ENCODE measurements at regions not wholly inside any gene's neighbourhood (a gene's known extent, or its start where the extent isn't known, plus 50 kb on each side); places are given as distances from the start of the nearest gene placed in this dataset.

- Histone ChIP-seq H3K4me1 (ENCODE audit: control insufficient read depth in 1 of 2, insufficient read depth in 2 of 2, low read length in 2 of 2) (no peaks in the 10 kb centered on the region), H3K4me3 (replicated peaks in 1 of 3; ENCODE audit: low read depth in 2 of 3, low read length in 3 of 3) (no peak overlapping the region), H3K9ac (ENCODE audit: insufficient read depth, low read length, poor library complexity, severe bottlenecking) (no peak overlapping the region), H3K27me3 (ENCODE audit: control insufficient read depth in 2 of 2, insufficient read depth in 2 of 2, low read length in 2 of 2) (no peaks in the 10 kb centered on the region), H3K9me3 (replicated peaks in 1 of 2; ENCODE audit: control insufficient read depth in 1 of 2, insufficient read depth in 1 of 2, low read length in 2 of 2) (no peaks in the 10 kb centered on the region), H3K36me3 (replicated peaks in 1 of 2; ENCODE audit: control insufficient read depth in 1 of 2, insufficient read depth in 2 of 2, low read length in 2 of 2) (no peaks in the 10 kb centered on the region), H2AFZ (ENCODE audit: insufficient read depth, low read depth, low read length, poor library complexity, severe bottlenecking) (no peak overlapping the region), H3K4me2 (replicated peaks; ENCODE audit: extremely low read depth, low read length, poor library complexity, severe bottlenecking) (no peak overlapping the region), H3K79me2 (ENCODE audit: insufficient read depth, low read length) (no peaks in the 10 kb centered on the region), H3K27ac (ENCODE audit: low read depth in 1 of 2, low read length in 2 of 2) (no peak overlapping the region), H4K20me1 (ENCODE audit: insufficient read depth, low read length) (no peaks in the 10 kb centered on the region)
- DNase-seq = no peak
- peaks cover 0 to 3% (median 3%) of the 10 kb centered on the region in 3 donors for H3K27me3 Mint-ChIP-seq (ENCODE audit: low read depth in 3 of 3)
- H3K27ac Mint-ChIP-seq = no peak overlapping the region
- H3K4me3 Mint-ChIP-seq = no peak overlapping the region
- WGBS (ENCODE audit: insufficient coverage) = no CpG with 5 or more reads among the region's 1 CpG
- intact Hi-C loops (cut with micrococcal nuclease) = no loop called here
- no peak for TF ChIP-seq CTCF (IDR thresholded peaks at IDR 0.05)
- no peaks in the 10 kb centered on the region for H3K36me3 Mint-ChIP-seq
- peaks cover 0 to 2% (median 0%) of the 10 kb centered on the region in 7 donors for H3K9me3 Mint-ChIP-seq
- no peaks in the 10 kb centered on the region for H3K4me1 Mint-ChIP-seq
Measured at GRCh38 chr7:113694149-113694548, 224.7 kb downstream of the PPP1R3A start.

GRCh38 chr7:113684165-113684564 lies 234.6 kb downstream of the PPP1R3A start:
- intact Hi-C loops (cut with micrococcal nuclease) = no loop called here
- H3K27me3 ChIP-seq (ENCODE audit: control insufficient read depth in 2 of 2, insufficient read depth in 2 of 2, low read length in 2 of 2) = no peaks in the 10 kb centered on the region
- H3K9ac ChIP-seq (ENCODE audit: insufficient read depth, low read length, poor library complexity, severe bottlenecking) = no peak overlapping the region
- TF ChIP-seq CTCF (IDR thresholded peaks at IDR 0.05) = no peak
- H3K36me3 ChIP-seq (replicated peaks in 1 of 2; ENCODE audit: control insufficient read depth in 1 of 2, insufficient read depth in 2 of 2, low read length in 2 of 2) = no peaks in the 10 kb centered on the region
- Mint-ChIP-seq H3K9me3 (peaks cover 0 to 15% (median 8%) of the 10 kb centered on the region in 7 donors), H3K4me1 (no peaks in the 10 kb centered on the region), H3K27me3 (ENCODE audit: low read depth in 3 of 3) (no peaks in the 10 kb centered on the region), H3K36me3 (no peaks in the 10 kb centered on the region), H3K4me3 (no peak overlapping the region), H3K27ac (peak overlapping the region in 1 of 7 donors; percentile 54)
- no peak overlapping the region for H3K4me2 ChIP-seq (replicated peaks; ENCODE audit: extremely low read depth, low read length, poor library complexity, severe bottlenecking)
- no peaks in the 10 kb centered on the region for H4K20me1 ChIP-seq (ENCODE audit: insufficient read depth, low read length)
- no peaks in the 10 kb centered on the region for H3K79me2 ChIP-seq (ENCODE audit: insufficient read depth, low read length)
- no peak overlapping the region for H3K4me3 ChIP-seq (replicated peaks in 1 of 3; ENCODE audit: low read depth in 2 of 3, low read length in 3 of 3)
- peaks cover 7 to 11% of the 10 kb centered on the region in 2 donors for H3K9me3 ChIP-seq (replicated peaks in 1 of 2; ENCODE audit: control insufficient read depth in 1 of 2, insufficient read depth in 1 of 2, low read length in 2 of 2)
- 84% methylated on average over 5 of the region's 5 CpGs for WGBS (ENCODE audit: insufficient coverage)
- H3K4me1 ChIP-seq (ENCODE audit: control insufficient read depth in 1 of 2, insufficient read depth in 2 of 2, low read length in 2 of 2) = no peaks in the 10 kb centered on the region
- no peak overlapping the region for H3K27ac ChIP-seq (ENCODE audit: low read depth in 1 of 2, low read length in 2 of 2)
- DNase-seq = no peak
- H2AFZ ChIP-seq (ENCODE audit: insufficient read depth, low read depth, low read length, poor library complexity, severe bottlenecking) = no peak overlapping the region

Data from CD14-positive monocyte (primary cell).